ENCODE measurements at regions not wholly inside any gene's neighbourhood (a gene's known extent, or its start where the extent isn't known, plus 50 kb on each side); places are given as distances from the start of the nearest gene placed in this dataset.
"Not testable (repeated sequence)": the region's sequence is repeated elsewhere in the genome, so short reads cannot be mapped to it uniquely, and the experiment has no call there.

DNA sequence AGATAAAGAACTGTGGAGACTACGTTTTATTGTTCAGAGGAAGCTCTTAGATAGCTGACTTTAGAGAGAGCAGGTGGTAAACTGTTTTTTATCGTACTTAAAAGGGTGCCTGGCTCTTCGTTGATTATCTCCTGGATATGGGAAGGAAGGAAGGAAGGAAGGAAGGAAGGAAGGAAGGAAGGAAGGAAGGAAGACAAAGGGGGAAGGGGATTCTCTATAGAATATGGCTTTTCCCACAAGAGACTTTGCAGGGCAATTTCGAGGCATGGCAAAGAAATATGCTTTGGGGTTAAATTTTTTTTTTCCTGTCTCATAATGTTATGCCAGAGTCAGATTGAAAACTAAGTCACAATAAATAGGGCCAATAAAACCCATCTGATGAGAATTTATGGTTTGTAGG, 271.9 kb upstream of the POU1F1 start:
- Histone ChIP-seq H3K9me3 (no peaks in the 10 kb centered on the region), H3K36me3 (no peaks in the 10 kb centered on the region), H3K4me1 (peaks cover 0 to 6% (median 0%) of the 10 kb centered on the region in 4 donors), H3K27me3 (no peaks in the 10 kb centered on the region), H3K4me3 (no peak overlapping the region), H3K27ac (no peak overlapping the region)
- in situ Hi-C loops (cut with MboI; ENCODE audit: low pct_ligation_motif_present in 1 of 4, low pct_unique_long_range_greater_than_20kb in 1 of 4, low sequenced_read_pairs in 3 of 4) = no loop called here
- TF ChIP-seq, protein P1, sequence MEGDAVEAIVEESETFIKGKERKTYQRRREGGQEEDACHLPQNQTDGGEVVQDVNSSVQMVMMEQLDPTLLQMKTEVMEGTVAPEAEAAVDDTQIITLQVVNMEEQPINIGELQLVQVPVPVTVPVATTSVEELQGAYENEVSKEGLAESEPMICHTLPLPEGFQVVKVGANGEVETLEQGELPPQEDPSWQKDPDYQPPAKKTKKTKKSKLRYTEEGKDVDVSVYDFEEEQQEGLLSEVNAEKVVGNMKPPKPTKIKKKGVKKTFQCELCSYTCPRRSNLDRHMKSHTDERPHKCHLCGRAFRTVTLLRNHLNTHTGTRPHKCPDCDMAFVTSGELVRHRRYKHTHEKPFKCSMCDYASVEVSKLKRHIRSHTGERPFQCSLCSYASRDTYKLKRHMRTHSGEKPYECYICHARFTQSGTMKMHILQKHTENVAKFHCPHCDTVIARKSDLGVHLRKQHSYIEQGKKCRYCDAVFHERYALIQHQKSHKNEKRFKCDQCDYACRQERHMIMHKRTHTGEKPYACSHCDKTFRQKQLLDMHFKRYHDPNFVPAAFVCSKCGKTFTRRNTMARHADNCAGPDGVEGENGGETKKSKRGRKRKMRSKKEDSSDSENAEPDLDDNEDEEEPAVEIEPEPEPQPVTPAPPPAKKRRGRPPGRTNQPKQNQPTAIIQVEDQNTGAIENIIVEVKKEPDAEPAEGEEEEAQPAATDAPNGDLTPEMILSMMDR (IDR thresholded peaks at IDR 0.05) = no peak
- no peak for TF ChIP-seq POLR2AphosphoS5 (IDR thresholded peaks at IDR 0.05)
- no peak for TF ChIP-seq POLR2A (IDR thresholded peaks at IDR 0.05)
- TF ChIP-seq EP300 (IDR thresholded peaks at IDR 0.05; ENCODE audit: low read depth) = no peak
- WGBS, 2 donors (ENCODE audit: low coverage in 1 of 2) = 55 to 66% methylated on average over 2 to 4 of the region's 4 CpGs
- intact Hi-C loops (cut with DNase I; ENCODE audit: low total_unique reads) = no loop called here
- DNase-seq = no peak

DNA sequence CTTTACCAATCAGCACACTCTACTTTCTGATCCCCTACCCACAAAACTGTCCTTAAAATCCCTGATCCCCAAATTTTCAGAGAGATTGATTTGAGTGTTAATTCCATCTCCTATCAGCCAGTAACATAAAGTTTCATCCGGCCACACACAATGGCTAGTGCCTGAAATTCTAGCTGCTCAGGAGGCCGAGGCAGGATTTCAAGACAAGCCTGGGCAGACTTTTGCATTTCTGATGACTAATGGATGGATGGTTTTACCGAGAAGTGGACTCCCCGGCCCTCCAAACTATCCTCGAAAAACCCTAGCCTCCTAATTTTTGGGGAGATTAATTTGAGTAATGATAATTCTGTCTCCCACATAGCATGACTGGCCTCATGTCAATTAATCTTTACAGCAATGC, 269.8 kb upstream of the POU1F1 start:
- H3K36me3 ChIP-seq = no peaks in the 10 kb centered on the region
- H3K4me3 ChIP-seq = no peak overlapping the region
- 88 to 100% methylated on average over 3 to 5 of the region's 5 CpGs for WGBS, 2 donors (ENCODE audit: low coverage in 1 of 2)

DNA sequence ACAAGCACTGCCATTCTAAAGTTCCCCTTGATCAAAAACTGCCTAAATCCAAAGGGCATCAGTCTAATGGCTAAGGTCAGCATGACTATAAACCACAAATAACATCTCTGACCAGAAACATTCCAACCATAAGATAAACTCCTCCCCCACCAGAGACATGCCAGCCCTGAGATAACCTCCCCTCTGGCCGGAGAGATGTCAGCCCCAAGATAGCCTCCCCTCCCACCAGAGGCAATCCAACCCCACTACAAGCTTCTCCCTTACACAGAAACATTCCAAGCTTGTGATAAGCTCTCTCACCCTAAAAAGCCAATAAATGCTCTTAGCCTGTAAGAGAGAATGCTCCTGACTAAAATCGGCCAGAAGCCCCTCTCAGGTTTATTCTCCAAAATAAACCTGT, 267.0 kb upstream of the POU1F1 start:
- H3K9me3 ChIP-seq; DNase-seq; H3K36me3 ChIP-seq; H3K27me3 ChIP-seq; in situ Hi-C loops (cut with MboI; ENCODE audit: low pct_ligation_motif_present in 1 of 4, low pct_unique_long_range_greater_than_20kb in 1 of 4, low sequenced_read_pairs in 3 of 4); H3K27ac ChIP-seq; H3K4me3 ChIP-seq; intact Hi-C loops (cut with DNase I; ENCODE audit: low total_unique reads); H3K4me1 ChIP-seq: not testable (repeated sequence)
- 65 to 92% methylated on average over 1 to 2 of the region's 2 CpGs for WGBS, 2 donors (ENCODE audit: low coverage in 1 of 2)

More for the DNA sequence above, 269.8 kb upstream of the POU1F1 start:
- in situ Hi-C loops (cut with MboI; ENCODE audit: low pct_ligation_motif_present in 1 of 4, low pct_unique_long_range_greater_than_20kb in 1 of 4, low sequenced_read_pairs in 3 of 4) (no loop called here), intact Hi-C loops (cut with DNase I; ENCODE audit: low total_unique reads) (no loop called here)
- no peak for TF ChIP-seq POLR2AphosphoS5 (IDR thresholded peaks at IDR 0.05)
- no peak for TF ChIP-seq EP300 (IDR thresholded peaks at IDR 0.05; ENCODE audit: low read depth)
- TF ChIP-seq, protein P1 (IDR thresholded peaks at IDR 0.05) = no peak
- TF ChIP-seq POLR2A (IDR thresholded peaks at IDR 0.05) = no peak
- no peak overlapping the region for H3K27ac ChIP-seq
- no peak for DNase-seq
- no peaks in the 10 kb centered on the region for H3K27me3 ChIP-seq
- H3K9me3 ChIP-seq = no peaks in the 10 kb centered on the region
- no peaks in the 10 kb centered on the region for H3K4me1 ChIP-seq

DNA sequence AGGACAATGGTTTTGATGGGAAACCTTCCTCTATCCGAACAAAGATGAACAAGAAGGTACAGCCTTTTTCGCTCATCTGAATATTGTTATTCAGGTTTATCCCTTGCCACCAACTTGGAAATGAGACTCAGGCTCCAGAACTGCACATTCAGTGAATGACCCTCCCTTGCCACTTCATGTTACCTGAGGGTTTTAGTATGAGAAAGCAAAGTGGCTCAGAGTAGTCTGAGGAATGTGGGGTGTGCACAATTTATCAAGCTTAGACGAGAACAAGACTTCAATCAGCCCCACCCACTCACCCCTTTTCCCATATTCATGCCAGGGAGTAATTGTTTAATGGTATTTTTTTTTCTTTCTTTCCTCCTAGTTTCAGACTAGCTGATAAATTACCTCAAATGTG, 265.3 kb upstream of the POU1F1 start:
- Histone ChIP-seq H3K4me1 (no peaks in the 10 kb centered on the region), H3K9me3 (no peaks in the 10 kb centered on the region), H3K4me3 (no peak overlapping the region), H3K27ac (no peak overlapping the region), H3K36me3 (no peaks in the 10 kb centered on the region), H3K27me3 (no peaks in the 10 kb centered on the region)
- DNase-seq = no peak
- intact Hi-C loops (cut with DNase I; ENCODE audit: low total_unique reads) (no loop called here), in situ Hi-C loops (cut with MboI; ENCODE audit: low pct_ligation_motif_present in 1 of 4, low pct_unique_long_range_greater_than_20kb in 1 of 4, low sequenced_read_pairs in 3 of 4) (no loop called here)
- TF ChIP-seq, protein P1 (IDR thresholded peaks at IDR 0.05) = no peak
- 72 to 79% methylated on average over 3 of the region's 3 CpGs for WGBS, 2 donors (ENCODE audit: low coverage in 1 of 2)

DNA sequence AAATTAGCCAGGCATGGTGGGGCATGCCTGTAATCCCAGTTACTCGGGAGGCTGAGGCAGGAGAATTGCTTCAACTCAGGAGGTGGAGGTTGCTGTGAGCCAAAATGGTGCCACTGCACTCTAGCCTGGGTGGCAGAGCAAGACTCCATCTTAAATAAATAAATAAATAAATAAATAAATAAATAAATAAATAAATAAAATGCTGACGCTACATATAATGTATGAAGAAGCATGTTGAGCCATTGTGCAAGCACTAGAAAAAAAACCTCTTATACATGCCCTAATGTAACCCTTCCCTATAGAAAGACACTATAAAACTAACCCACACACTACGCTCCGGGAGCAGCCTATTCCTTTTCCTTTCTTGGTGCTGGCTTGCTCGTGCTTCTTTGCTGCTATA, 262.3 kb upstream of the POU1F1 start:
- intact Hi-C loops (cut with DNase I; ENCODE audit: low total_unique reads); in situ Hi-C loops (cut with MboI; ENCODE audit: low pct_ligation_motif_present in 1 of 4, low pct_unique_long_range_greater_than_20kb in 1 of 4, low sequenced_read_pairs in 3 of 4); H3K9me3 ChIP-seq; H3K27ac ChIP-seq; DNase-seq; H3K4me1 ChIP-seq; H3K4me3 ChIP-seq; H3K27me3 ChIP-seq; H3K36me3 ChIP-seq: not testable (repeated sequence)
- 88% methylated on average over 5 of the region's 5 CpGs for WGBS, 2 donors (ENCODE audit: low coverage in 1 of 2)
